Gastroesophageal sphincter (tissue), 4 donors: ENCODE measurements at regions not wholly inside any gene's neighbourhood (a gene's known extent, or its start where the extent isn't known, plus 50 kb on each side); places are given as distances from the start of the nearest gene placed in this dataset.

Experiments used
- ATAC-seq: fragments of 150-250 bp; one replicate; pipeline ENCODE4 v1.9.1; 2016; ENCODE audit warnings: mild to moderate bottlenecking, moderate library complexity
- H3K27ac ChIP-seq, 4 donors: fragments of 200-600 bp; sonication (generic) in 3 of 4; 1 replicate in 3 of 4; 2 replicates in 1 of 4; pipeline ENCODE4 v1.5.1; 2016 to 2019
- H3K27me3 ChIP-seq: fragments of 200-600 bp; sonication (generic); one replicate; pipeline ENCODE4 v1.5.1; 2019
- H3K36me3 ChIP-seq, 2 donors: fragments of 200-600 bp; sonication (generic); one replicate each; pipeline ENCODE4 v1.5.1; 2019; ENCODE audit warnings: control low read depth in 1 of 2
- H3K4me1 ChIP-seq, 3 donors: fragments of 200-600 bp; sonication (generic); 1 replicate in 2 of 3; 2 replicates in 1 of 3; pipeline ENCODE4 v1.5.1; 2016 to 2019; ENCODE audit warnings: control low read depth in 2 of 3
- H3K4me3 ChIP-seq, 2 donors: fragments of 200-600 bp; sonication (generic); one replicate each; pipeline ENCODE4 v1.5.1; 2019; ENCODE audit warnings: mild to moderate bottlenecking in 1 of 2, moderate library complexity in 1 of 2
- H3K9me3 ChIP-seq, 3 donors: fragments of 200-600 bp; sonication (generic); one replicate each; pipeline ENCODE4 v1.5.1; 2017 to 2019; ENCODE audit warnings: control low read depth in 2 of 3
- EP300 ChIP-seq: sonication (generic); formaldehyde crosslinking; IDR thresholded peaks from one replicate; pipeline ENCODE4 v1.6.1; 2017; ENCODE audit warnings: antibody characterized with exemption, mild to moderate bottlenecking
- POLR2A ChIP-seq, 2 donors: fragments of 450-650 bp; IDR thresholded peaks; one replicate each; pipeline ENCODE4 v1.6.1; 2017; ENCODE audit warnings: antibody characterized with exemption in 2 of 2, mild to moderate bottlenecking in 2 of 2, moderate library complexity in 1 of 2
- POLR2AphosphoS5 ChIP-seq: sonication (generic); formaldehyde crosslinking; IDR thresholded peaks from one replicate; pipeline ENCODE4 v1.6.1; 2017; ENCODE audit warnings: antibody characterized with exemption
- WGBS, 2 donors: methylation state at CpG; one replicate each; pipeline ENCODE4 v1.1.5; 2018; ENCODE audit warnings: low coverage in 1 of 2; 5-methylcytosine and 5-hydroxymethylcytosine counted together
- TF ChIP-seq, protein P1 (sequence below), 4 experiments: fragments of 200-600 bp in 2 of 4; fragments of 450-650 bp in 2 of 4; sonication (generic) in 1 of 4; IDR thresholded peaks; one replicate each; pipeline ENCODE4 v1.5.1; 2017 to 2019; ENCODE audit warnings: antibody characterized with exemption in 4 of 4, mild to moderate bottlenecking in 2 of 4, moderate library complexity in 2 of 4

- Histone ChIP-seq H3K36me3 (no peaks in the 10 kb centered on the region), H3K9me3 (no peaks in the 10 kb centered on the region), H3K27me3 (peaks cover 12% of the 10 kb centered on the region), H3K4me3 (no peak overlapping the region), H3K4me1 (no peaks in the 10 kb centered on the region), H3K27ac (no peak overlapping the region)
- no peak for ATAC-seq
- no peak for TF ChIP-seq EP300
- 46 to 49% methylated on average over 5 of the region's 5 CpGs for WGBS, 2 donors
Observed at GRCh38 chr5:6950860-6951259, 237.6 kb downstream of the TENT4A start.

GRCh38 chr5:6961123-6961522, 247.9 kb downstream of the TENT4A start:
- 57 to 86% methylated on average over 1 to 2 of the region's 2 CpGs for whole genome bisulfite sequencing, 2 donors
- no peaks in the 10 kb centered on the region for H3K4me1 ChIP-seq
- no peak for ATAC-seq
- no peaks in the 10 kb centered on the region for H3K27me3 ChIP-seq
- H3K36me3 ChIP-seq, result no peaks in the 10 kb centered on the region
- peaks cover 0 to 4% (median 0%) of the 10 kb centered on the region in 3 donors for H3K9me3 ChIP-seq
- TF ChIP-seq, protein P1, sequence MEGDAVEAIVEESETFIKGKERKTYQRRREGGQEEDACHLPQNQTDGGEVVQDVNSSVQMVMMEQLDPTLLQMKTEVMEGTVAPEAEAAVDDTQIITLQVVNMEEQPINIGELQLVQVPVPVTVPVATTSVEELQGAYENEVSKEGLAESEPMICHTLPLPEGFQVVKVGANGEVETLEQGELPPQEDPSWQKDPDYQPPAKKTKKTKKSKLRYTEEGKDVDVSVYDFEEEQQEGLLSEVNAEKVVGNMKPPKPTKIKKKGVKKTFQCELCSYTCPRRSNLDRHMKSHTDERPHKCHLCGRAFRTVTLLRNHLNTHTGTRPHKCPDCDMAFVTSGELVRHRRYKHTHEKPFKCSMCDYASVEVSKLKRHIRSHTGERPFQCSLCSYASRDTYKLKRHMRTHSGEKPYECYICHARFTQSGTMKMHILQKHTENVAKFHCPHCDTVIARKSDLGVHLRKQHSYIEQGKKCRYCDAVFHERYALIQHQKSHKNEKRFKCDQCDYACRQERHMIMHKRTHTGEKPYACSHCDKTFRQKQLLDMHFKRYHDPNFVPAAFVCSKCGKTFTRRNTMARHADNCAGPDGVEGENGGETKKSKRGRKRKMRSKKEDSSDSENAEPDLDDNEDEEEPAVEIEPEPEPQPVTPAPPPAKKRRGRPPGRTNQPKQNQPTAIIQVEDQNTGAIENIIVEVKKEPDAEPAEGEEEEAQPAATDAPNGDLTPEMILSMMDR (IDR thresholded peaks at IDR 0.05), result no peak
- H3K27ac ChIP-seq, result no peak overlapping the region
- no peak overlapping the region for H3K4me3 ChIP-seq

DNA sequence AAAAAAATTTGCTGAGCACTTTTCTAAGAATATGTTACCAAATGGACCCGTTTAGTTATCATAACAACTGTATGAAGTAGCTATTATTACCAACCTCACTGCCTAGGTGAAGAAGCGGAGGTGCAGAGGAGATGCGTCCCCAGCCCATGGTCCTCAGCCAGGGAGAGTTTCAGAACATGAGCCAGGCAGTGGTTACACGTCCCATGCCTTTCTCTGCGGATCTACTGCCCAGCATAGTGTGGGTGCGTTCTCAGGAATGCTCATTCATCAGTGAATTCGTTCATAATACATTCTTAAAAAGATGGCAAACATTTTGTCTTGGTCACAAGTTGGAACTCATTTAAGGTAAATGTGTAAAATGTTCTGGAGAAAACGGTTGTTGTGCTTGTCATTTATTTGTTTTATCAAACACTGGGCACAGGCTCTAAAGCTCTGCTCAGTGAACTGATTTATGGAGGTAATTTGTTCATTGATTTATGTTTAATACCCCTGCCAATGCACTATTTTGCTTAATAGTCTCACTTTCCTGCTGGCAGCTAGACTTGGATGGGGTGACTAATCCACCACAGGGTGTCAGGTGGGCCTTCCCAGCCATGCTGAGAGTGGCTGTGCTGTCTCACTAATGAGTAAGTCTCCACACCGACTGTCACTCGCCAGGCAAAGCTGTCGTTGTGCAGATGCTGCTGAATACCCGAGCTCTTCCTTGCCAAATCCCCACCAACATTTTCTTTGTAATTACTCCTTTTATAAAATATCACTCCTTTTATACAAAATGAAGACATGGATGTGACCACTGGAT, 248.8 kb downstream of the TENT4A start:
- TF ChIP-seq POLR2AphosphoS5 (no peak), POLR2A (IDR thresholded peaks at IDR 0.05) (no peak), EP300 (no peak)
- TF ChIP-seq, protein P1 (IDR thresholded peaks at IDR 0.05), result no peak
- 55 to 60% methylated on average over 11 to 12 of the region's 12 CpGs for WGBS, 2 donors
- ATAC-seq, result no peak

GRCh38 chr5:6976971-6977370, 263.7 kb downstream of the TENT4A start:
- TF ChIP-seq POLR2A (IDR thresholded peaks at IDR 0.05) (no peak), POLR2AphosphoS5 (no peak), EP300 (no peak)
- TF ChIP-seq, protein P1 (IDR thresholded peaks at IDR 0.05), result no peak
- Histone ChIP-seq H3K4me3 (no peak overlapping the region), H3K4me1 (no peaks in the 10 kb centered on the region), H3K9me3 (no peaks in the 10 kb centered on the region), H3K27me3 (no peaks in the 10 kb centered on the region), H3K27ac (no peak overlapping the region), H3K36me3 (no peaks in the 10 kb centered on the region)
- no peak for ATAC-seq
- whole genome bisulfite sequencing, 2 donors, result 50 to 63% methylated on average over 2 of the region's 2 CpGs

More for the DNA sequence above, 248.8 kb downstream of the TENT4A start:
- H3K27me3 ChIP-seq, result no peaks in the 10 kb centered on the region
- no peak overlapping the region for H3K27ac ChIP-seq
- no peak overlapping the region for H3K4me3 ChIP-seq
- no peaks in the 10 kb centered on the region for H3K4me1 ChIP-seq
- H3K36me3 ChIP-seq, result no peaks in the 10 kb centered on the region
- H3K9me3 ChIP-seq, result peaks cover 0 to 4% (median 0%) of the 10 kb centered on the region in 3 donors

- no peak overlapping the region for H3K4me3 ChIP-seq
- TF ChIP-seq, protein P1 (IDR thresholded peaks at IDR 0.05), result no peak
- TF ChIP-seq POLR2AphosphoS5 (no peak), EP300 (no peak), POLR2A (IDR thresholded peaks at IDR 0.05) (no peak)
- no peak for ATAC-seq
- H3K4me1 ChIP-seq, result no peaks in the 10 kb centered on the region
- H3K9me3 ChIP-seq, result no peaks in the 10 kb centered on the region
- H3K27me3 ChIP-seq, result no peaks in the 10 kb centered on the region
- no peaks in the 10 kb centered on the region for H3K36me3 ChIP-seq
- no peak overlapping the region for H3K27ac ChIP-seq
Observed at GRCh38 chr5:6979061-6979460, 265.8 kb downstream of the TENT4A start.
